GM20000 (cell line): ENCODE measurements at regions not wholly inside any gene's neighbourhood (a gene's known extent, or its start where the extent isn't known, plus 50 kb on each side); places are given as distances from the start of the nearest gene placed in this dataset.

ENCODE experiments used
- DNase-seq: peaks from one replicate; pipeline ENCODE4 v3.0.0; 2012; ENCODE audit warnings: low spot score
- TF ChIP-seq, protein P1 (sequence below): IDR thresholded peaks from 2 replicates; pipeline ENCODE4 v1.5.1; 2012; ENCODE audit warnings: mild to moderate bottlenecking, control low read depth; ENCODE audit errors: extremely low read depth, missing control alignments

DNA sequence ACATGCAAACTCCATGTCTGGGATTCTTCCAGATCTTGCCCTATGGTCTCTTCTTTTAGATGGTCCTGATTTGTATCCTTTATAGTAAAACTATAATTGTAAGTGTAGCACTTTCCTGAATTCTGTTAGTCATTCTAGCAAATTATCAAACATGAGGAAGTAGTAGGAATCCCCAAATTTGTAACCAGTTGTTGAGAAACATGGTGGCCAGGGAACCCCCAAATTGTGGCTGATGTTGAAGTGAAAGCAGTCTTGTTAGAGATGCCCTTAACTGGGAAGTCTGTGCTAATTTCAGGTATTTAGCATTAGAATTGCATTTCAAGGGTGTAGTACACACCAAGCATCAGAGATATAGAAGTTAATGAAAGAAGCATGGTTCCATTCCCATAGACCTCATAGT, 180.4 kb upstream of the STT3B start:
- TF ChIP-seq, protein P1, sequence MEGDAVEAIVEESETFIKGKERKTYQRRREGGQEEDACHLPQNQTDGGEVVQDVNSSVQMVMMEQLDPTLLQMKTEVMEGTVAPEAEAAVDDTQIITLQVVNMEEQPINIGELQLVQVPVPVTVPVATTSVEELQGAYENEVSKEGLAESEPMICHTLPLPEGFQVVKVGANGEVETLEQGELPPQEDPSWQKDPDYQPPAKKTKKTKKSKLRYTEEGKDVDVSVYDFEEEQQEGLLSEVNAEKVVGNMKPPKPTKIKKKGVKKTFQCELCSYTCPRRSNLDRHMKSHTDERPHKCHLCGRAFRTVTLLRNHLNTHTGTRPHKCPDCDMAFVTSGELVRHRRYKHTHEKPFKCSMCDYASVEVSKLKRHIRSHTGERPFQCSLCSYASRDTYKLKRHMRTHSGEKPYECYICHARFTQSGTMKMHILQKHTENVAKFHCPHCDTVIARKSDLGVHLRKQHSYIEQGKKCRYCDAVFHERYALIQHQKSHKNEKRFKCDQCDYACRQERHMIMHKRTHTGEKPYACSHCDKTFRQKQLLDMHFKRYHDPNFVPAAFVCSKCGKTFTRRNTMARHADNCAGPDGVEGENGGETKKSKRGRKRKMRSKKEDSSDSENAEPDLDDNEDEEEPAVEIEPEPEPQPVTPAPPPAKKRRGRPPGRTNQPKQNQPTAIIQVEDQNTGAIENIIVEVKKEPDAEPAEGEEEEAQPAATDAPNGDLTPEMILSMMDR, result no peak
- DNase-seq, result no peak

GRCh38 chr3:31353166-31353565, 179.6 kb upstream of the STT3B start:
- TF ChIP-seq, protein P1, result no peak
- no peak for DNase-seq

DNA sequence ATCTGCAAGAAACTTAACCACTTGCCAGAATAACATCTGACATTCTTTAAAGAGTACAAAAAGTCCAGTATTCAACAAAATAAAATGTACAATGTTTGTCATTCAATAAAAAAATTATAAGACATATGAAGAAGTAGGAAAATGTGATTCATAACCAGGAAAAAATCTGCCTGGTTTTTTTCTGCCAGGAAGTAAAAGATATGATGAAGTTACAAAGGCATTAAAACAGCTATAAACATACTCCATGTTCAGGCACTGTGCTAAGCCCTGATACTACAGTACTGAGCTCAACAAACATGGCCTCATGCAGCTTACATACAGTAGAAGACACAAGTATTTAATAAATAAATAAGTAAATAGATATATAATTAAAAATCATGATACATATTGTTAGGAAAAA, 178.4 kb upstream of the STT3B start:
- TF ChIP-seq, protein P1, result no peak
- DNase-seq, result no peak

GRCh38 chr3:31355807-31356206, 176.9 kb upstream of the STT3B start:
- DNase-seq, result no peak
- TF ChIP-seq, protein P1, result no peak

GRCh38 chr3:31356941-31357340, 175.8 kb upstream of the STT3B start:
- TF ChIP-seq, protein P1, result no peak
- no peak for DNase-seq

- DNase-seq, result no peak
- TF ChIP-seq, protein P1, result no peak
Measured at GRCh38 chr3:31357451-31357850, 175.3 kb upstream of the STT3B start.

DNA sequence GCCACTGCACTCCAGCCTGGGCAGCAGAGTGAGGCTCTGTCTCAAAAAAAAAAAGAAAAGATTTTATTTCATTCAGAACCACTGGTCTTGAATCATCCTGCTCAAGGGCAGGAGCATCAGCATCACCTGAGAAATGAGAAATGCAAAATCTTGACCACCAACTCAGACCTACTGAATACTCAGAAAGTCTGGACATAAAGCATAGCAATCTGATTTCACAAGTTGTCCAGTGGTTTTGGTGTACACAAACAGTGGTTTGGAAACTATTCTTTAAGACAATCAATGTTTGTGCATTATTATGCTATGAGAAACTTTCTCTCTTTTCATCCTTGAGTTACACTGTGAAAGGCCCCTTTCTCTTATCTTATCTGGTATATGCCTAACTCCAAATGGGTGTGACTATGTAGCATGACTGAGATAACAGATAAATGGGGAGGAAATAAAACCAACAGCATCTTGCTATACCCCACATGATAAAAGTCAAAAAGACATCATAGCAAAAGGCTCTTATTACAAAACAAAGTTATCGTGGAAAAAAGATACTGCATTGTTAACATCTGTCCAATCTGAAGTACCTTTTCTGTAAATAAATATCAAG, 174.2 kb upstream of the STT3B start:
- DNase-seq, result no peak

More for the DNA sequence above, 174.2 kb upstream of the STT3B start:
- TF ChIP-seq, protein P1, result no peak
